A673 (cell line): ENCODE measurements at regions not wholly inside any gene's neighbourhood (a gene's known extent, or its start where the extent isn't known, plus 50 kb on each side); places are given as distances from the start of the nearest gene placed in this dataset.

Experiments
- EZH2 ChIP-seq: fragments of 200-600 bp; sonication (generic); IDR thresholded peaks from 2 replicates; pipeline ENCODE4 v1.6.1; 2017; ENCODE audit warnings: borderline replicate concordance, low read depth, mild to moderate bottlenecking, mixed read lengths, antibody characterized with exemption, low read length; ENCODE audit not compliant: poor library complexity, severe bottlenecking
- TF ChIP-seq, protein P1 (sequence below): fragments of 300-800, 200-600 bp; sonication (generic); conservative IDR thresholded peaks from 2 replicates; pipeline ENCODE4 v1.5.1; 2017; ENCODE audit warnings: low read depth, mild to moderate bottlenecking, antibody characterized with exemption, low read length, moderate library complexity, mixed read lengths

DNA sequence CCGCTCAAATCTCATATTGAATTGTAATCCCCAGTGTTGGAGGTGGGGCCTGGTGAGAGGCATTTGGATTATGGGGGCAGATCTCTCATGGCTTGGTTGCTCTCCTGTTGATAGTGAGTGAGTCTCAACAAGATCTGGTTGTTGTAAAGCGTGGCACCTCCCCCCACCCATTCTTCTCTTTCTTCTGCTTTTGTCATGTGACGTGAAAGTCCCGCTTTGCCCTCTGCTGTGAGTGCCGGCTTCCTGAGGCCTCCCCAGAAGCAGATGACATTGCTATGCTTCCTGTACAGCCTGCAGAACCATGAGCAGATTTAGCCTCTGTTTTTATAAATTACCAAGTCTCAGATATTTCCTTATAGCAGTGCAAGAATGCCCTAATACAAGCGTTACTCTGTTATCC lies 673.8 kb downstream of the ADCYAP1 start:
- TF ChIP-seq, protein P1, sequence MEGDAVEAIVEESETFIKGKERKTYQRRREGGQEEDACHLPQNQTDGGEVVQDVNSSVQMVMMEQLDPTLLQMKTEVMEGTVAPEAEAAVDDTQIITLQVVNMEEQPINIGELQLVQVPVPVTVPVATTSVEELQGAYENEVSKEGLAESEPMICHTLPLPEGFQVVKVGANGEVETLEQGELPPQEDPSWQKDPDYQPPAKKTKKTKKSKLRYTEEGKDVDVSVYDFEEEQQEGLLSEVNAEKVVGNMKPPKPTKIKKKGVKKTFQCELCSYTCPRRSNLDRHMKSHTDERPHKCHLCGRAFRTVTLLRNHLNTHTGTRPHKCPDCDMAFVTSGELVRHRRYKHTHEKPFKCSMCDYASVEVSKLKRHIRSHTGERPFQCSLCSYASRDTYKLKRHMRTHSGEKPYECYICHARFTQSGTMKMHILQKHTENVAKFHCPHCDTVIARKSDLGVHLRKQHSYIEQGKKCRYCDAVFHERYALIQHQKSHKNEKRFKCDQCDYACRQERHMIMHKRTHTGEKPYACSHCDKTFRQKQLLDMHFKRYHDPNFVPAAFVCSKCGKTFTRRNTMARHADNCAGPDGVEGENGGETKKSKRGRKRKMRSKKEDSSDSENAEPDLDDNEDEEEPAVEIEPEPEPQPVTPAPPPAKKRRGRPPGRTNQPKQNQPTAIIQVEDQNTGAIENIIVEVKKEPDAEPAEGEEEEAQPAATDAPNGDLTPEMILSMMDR: no peak
- no peak for TF ChIP-seq EZH2
